H9 (cell line): ENCODE measurements at regions not wholly inside any gene's neighbourhood (a gene's known extent, or its start where the extent isn't known, plus 50 kb on each side); places are given as distances from the start of the nearest gene placed in this dataset.

Source experiments
- DNase-seq: peaks from one replicate; pipeline ENCODE4 v3.0.0-alpha.2; 2017
- H2AFZ ChIP-seq: one replicate; pipeline ENCODE4 v1.6.1; 2013; ENCODE audit warnings: mild to moderate bottlenecking, low read length, control low read depth, moderate library complexity
- H2AK5ac ChIP-seq: 2 replicates; pipeline ENCODE4 v1.6.1; 2013; ENCODE audit warnings: low read length, control low read depth, mixed read lengths; ENCODE audit not compliant: insufficient read length
- H2BK120ac ChIP-seq: one replicate; pipeline ENCODE4 v1.6.1; 2013; ENCODE audit warnings: low read depth, mild to moderate bottlenecking, low read length, control low read depth, inconsistent platforms; ENCODE audit not compliant: poor library complexity, severe bottlenecking
- H2BK12ac ChIP-seq: 2 replicates; pipeline ENCODE4 v1.6.1; 2013; ENCODE audit warnings: low read length, control low read depth, mixed read lengths, low read depth; ENCODE audit not compliant: insufficient read length
- H2BK15ac ChIP-seq: 2 replicates; pipeline ENCODE4 v1.6.1; 2013; ENCODE audit warnings: low read depth, low read length, control low read depth
- H2BK20ac ChIP-seq: one replicate; pipeline ENCODE4 v1.6.1; 2013; ENCODE audit warnings: low read depth, mild to moderate bottlenecking, low read length, control low read depth, inconsistent platforms; ENCODE audit not compliant: poor library complexity, severe bottlenecking
- H2BK5ac ChIP-seq: 2 replicates; pipeline ENCODE4 v1.6.1; 2013; ENCODE audit warnings: low read length, control low read depth, mixed read lengths; ENCODE audit not compliant: insufficient read length
- H3K14ac ChIP-seq: 2 replicates; pipeline ENCODE4 v1.6.1; 2013; ENCODE audit warnings: low read length, control low read depth; ENCODE audit not compliant: insufficient read depth
- H3K18ac ChIP-seq: 2 replicates; pipeline ENCODE4 v1.6.1; 2013; ENCODE audit warnings: low read depth, mild to moderate bottlenecking, mixed read lengths, low read length, control low read depth; ENCODE audit not compliant: insufficient read length
- H3K23ac ChIP-seq: 2 replicates; pipeline ENCODE4 v1.6.1; 2013; ENCODE audit warnings: low read length, control low read depth, mixed read lengths, low read depth; ENCODE audit not compliant: insufficient read length
- H3K23me2 ChIP-seq: 2 replicates; pipeline ENCODE4 v1.6.1; 2013; ENCODE audit warnings: low read depth, mild to moderate bottlenecking, mixed read lengths, low read length, control low read depth; ENCODE audit not compliant: insufficient read length, poor library complexity, severe bottlenecking
- H3K27ac ChIP-seq: 2 replicates; pipeline ENCODE4 v1.5.1; 2013; ENCODE audit warnings: low read length, control low read depth, mixed read lengths, low read depth; ENCODE audit not compliant: insufficient read length
- H3K27me3 ChIP-seq: 2 replicates; pipeline ENCODE4 v1.6.1; 2013; ENCODE audit warnings: low read length, control low read depth, inconsistent platforms; ENCODE audit not compliant: insufficient read depth
- H3K4ac ChIP-seq: 2 replicates; pipeline ENCODE4 v1.6.1; 2013; ENCODE audit warnings: low read depth, mild to moderate bottlenecking, control low read depth, inconsistent platforms, low read length, moderate library complexity
- H3K4me1 ChIP-seq: 2 replicates; pipeline ENCODE4 v1.6.1; 2013; ENCODE audit warnings: low read length, control low read depth, inconsistent platforms; ENCODE audit not compliant: insufficient read depth
- H3K4me2 ChIP-seq: 2 replicates; pipeline ENCODE4 v1.6.1; 2013; ENCODE audit warnings: low read length, control low read depth, mixed read lengths; ENCODE audit not compliant: insufficient read length, insufficient read depth
- H3K56ac ChIP-seq: 2 replicates; pipeline ENCODE4 v1.6.1; 2013; ENCODE audit warnings: low read depth, mild to moderate bottlenecking, mixed read lengths, low read length, control low read depth; ENCODE audit not compliant: insufficient read length
- H3K79me1 ChIP-seq: 2 replicates; pipeline ENCODE4 v1.6.1; 2013; ENCODE audit warnings: low read depth, mild to moderate bottlenecking, moderate library complexity, low read length, control low read depth, inconsistent platforms; ENCODE audit not compliant: insufficient read depth, poor library complexity, severe bottlenecking
- H3K79me2 ChIP-seq: 2 replicates; pipeline ENCODE4 v1.6.1; 2013; ENCODE audit warnings: low read length, control low read depth, inconsistent platforms; ENCODE audit not compliant: insufficient read depth
- H3K9ac ChIP-seq: 2 replicates; pipeline ENCODE4 v1.6.1; 2013; ENCODE audit warnings: low read length, control low read depth, mixed read lengths; ENCODE audit not compliant: insufficient read length; ENCODE audit errors: extremely low read depth
- H3K9me3 ChIP-seq: one replicate; pipeline ENCODE4 v1.6.1; 2013; ENCODE audit warnings: low read depth, low read length, inconsistent platforms; ENCODE audit not compliant: control insufficient read depth
- H3T11ph ChIP-seq: one replicate; pipeline ENCODE4 v1.6.1; 2013; ENCODE audit warnings: mild to moderate bottlenecking, low read length, control low read depth, inconsistent platforms
- H4K20me1 ChIP-seq: one replicate; pipeline ENCODE4 v1.6.1; 2013; ENCODE audit not compliant: control insufficient read depth, insufficient read length, insufficient read depth
- H4K5ac ChIP-seq: 2 replicates; pipeline ENCODE4 v1.6.1; 2013; ENCODE audit warnings: low read depth, mild to moderate bottlenecking, mixed read lengths, low read length, control low read depth; ENCODE audit not compliant: insufficient read length
- H4K8ac ChIP-seq: replicated peaks from 2 replicates; pipeline ENCODE4 v1.6.1; 2013; ENCODE audit warnings: low read length, control low read depth, mixed read lengths, low read depth; ENCODE audit not compliant: insufficient read length
- H4K91ac ChIP-seq: 2 replicates; pipeline ENCODE4 v1.6.1; 2013; ENCODE audit warnings: low read depth, mild to moderate bottlenecking, moderate library complexity, mixed read lengths, low read length, control low read depth; ENCODE audit not compliant: insufficient read length
- H3K27ac Mint-ChIP-seq, 3 experiments: 2 replicates in 2 of 3; 3 replicates in 1 of 3; pipeline ENCODE4 v1.8.0; 2020 to 2021; ENCODE audit warnings: mixed read lengths in 3 of 3, mild to moderate bottlenecking in 1 of 3, moderate library complexity in 1 of 3
- H3K27me3 Mint-ChIP-seq: 2 replicates; pipeline ENCODE4 v1.8.0; 2021; ENCODE audit warnings: low read depth, mild to moderate bottlenecking, moderate library complexity, mixed read lengths
- H3K36me3 Mint-ChIP-seq, 3 experiments: 2 replicates in 2 of 3; 3 replicates in 1 of 3; pipeline ENCODE4 v1.8.0; 2020 to 2021; ENCODE audit warnings: low read depth in 3 of 3, mixed read lengths in 3 of 3; ENCODE audit not compliant: insufficient read depth in 1 of 3
- H3K4me1 Mint-ChIP-seq, 2 experiments: 2 replicates each; pipeline ENCODE4 v1.8.0; 2020; ENCODE audit warnings: mixed read lengths in 2 of 2
- H3K4me3 Mint-ChIP-seq, 2 experiments: 2 replicates in 1 of 2; 3 replicates in 1 of 2; pipeline ENCODE4 v1.8.0; 2020 to 2021; ENCODE audit warnings: mild to moderate bottlenecking in 2 of 2, mixed read lengths in 2 of 2, moderate library complexity in 1 of 2
- H3K9me3 Mint-ChIP-seq, 2 experiments: 2 replicates in 1 of 2; 3 replicates in 1 of 2; pipeline ENCODE4 v1.8.0; 2020; ENCODE audit warnings: mild to moderate bottlenecking in 2 of 2, mixed read lengths in 2 of 2, moderate library complexity in 1 of 2
- CTCF ChIP-seq: fragments of 200-600 bp; sonication (generic); conservative IDR thresholded peaks from 3 replicates; pipeline ENCODE4 v1.8.0; 2021; ENCODE audit warnings: antibody characterized with exemption, mild to moderate bottlenecking
- whole genome bisulfite sequencing: extraction: QIAGEN DNeasy Blood & Tissue Kit; methylation state at CpG from one replicate; pipeline ENCODE4 v1.1.7; 2013; ENCODE audit warnings: missing lambda C conversion rate, low lambda C conversion rate, mixed read lengths; ENCODE audit not compliant: insufficient read length; ENCODE audit errors: extremely low coverage; 5-methylcytosine and 5-hydroxymethylcytosine counted together

GRCh38 chr22:44362249-44363012, 49.7 kb upstream of the SHISAL1 start:
- Histone ChIP-seq H3K79me2 (no peaks in the 10 kb centered on the region), H3K18ac (no peak overlapping the region), H2BK5ac (no peak overlapping the region), H3K4me1 (no peaks in the 10 kb centered on the region), H3K23me2 (no peaks in the 10 kb centered on the region), H4K91ac (no peak overlapping the region), H3K9me3 (no peaks in the 10 kb centered on the region), H3T11ph (no peak overlapping the region), H4K20me1 (no peaks in the 10 kb centered on the region), H4K5ac (no peak overlapping the region), H3K56ac (no peak overlapping the region), H3K9ac (no peak overlapping the region), H2BK20ac (no peak overlapping the region), H3K79me1 (no peaks in the 10 kb centered on the region), H3K27ac (no peak overlapping the region), H3K4ac (no peak overlapping the region), H2BK12ac (no peak overlapping the region), H2BK120ac (no peak overlapping the region), H3K4me2 (no peak overlapping the region), H3K14ac (no peak overlapping the region), H2AK5ac (no peak overlapping the region), H3K27me3 (no peaks in the 10 kb centered on the region), H3K23ac (no peak overlapping the region), H4K8ac (no peak overlapping the region), H2BK15ac (no peak overlapping the region), H2AFZ (no peak overlapping the region)
- peaks cover 3 to 25% of the 10 kb centered on the region in 2 experiments; a peak in 2 of 4 replicates for H3K4me1 Mint-ChIP-seq
- H3K9me3 Mint-ChIP-seq: no peaks in the 10 kb centered on the region
- H3K4me3 Mint-ChIP-seq: no peak overlapping the region
- no peak overlapping the region for H3K27ac Mint-ChIP-seq
- DNase-seq: no peak
- TF ChIP-seq CTCF: no peak
- WGBS: no CpG with 5 or more reads among the region's 8 CpGs
- H3K27me3 Mint-ChIP-seq: peaks cover 5% of the 10 kb centered on the region
- H3K36me3 Mint-ChIP-seq: no peaks in the 10 kb centered on the region
